D721Med (cell line): ENCODE measurements at regions not wholly inside any gene's neighbourhood (a gene's known extent, or its start where the extent isn't known, plus 50 kb on each side); places are given as distances from the start of the nearest gene placed in this dataset.

Source experiments
- DNase-seq: peaks from one replicate; pipeline ENCODE4 v3.0.0; 2011; ENCODE audit warnings: low spot score; ENCODE audit not compliant: insufficient read length
- FAIRE-seq: peaks from 2 replicates; lab custom pipeline; 2011; peaks lifted over from hg19 to GRCh38; lab: Jason Lieb, UNC
- TF ChIP-seq, protein P1 (sequence below): IDR thresholded peaks from 2 replicates; pipeline ENCODE4 v1.5.1; 2012; ENCODE audit warnings: mild to moderate bottlenecking, control low read depth; ENCODE audit not compliant: insufficient read depth; ENCODE audit errors: missing control alignments

DNA sequence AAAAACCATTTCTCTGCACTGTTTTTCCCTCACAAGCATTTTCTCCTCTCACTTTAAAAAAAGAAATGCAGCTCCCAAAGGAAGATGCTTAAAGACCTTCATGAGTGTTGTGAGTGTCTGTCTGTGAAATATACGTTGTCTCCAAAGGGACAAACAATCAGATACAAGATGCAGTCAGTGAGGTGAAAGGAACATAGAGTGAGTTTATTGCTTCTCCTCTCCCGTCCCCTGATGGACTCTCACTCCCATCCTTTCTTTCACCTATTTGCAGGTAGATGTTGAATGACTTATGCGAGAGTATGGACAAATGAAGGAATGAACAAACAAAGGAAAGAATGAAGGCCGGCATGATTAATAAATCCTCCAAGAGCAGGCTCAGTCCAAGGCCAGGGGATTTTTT lies 561.2 kb upstream of the DIPK2B start:
- DNase-seq (no peak), FAIRE-seq (no peak)
- TF ChIP-seq, protein P1, sequence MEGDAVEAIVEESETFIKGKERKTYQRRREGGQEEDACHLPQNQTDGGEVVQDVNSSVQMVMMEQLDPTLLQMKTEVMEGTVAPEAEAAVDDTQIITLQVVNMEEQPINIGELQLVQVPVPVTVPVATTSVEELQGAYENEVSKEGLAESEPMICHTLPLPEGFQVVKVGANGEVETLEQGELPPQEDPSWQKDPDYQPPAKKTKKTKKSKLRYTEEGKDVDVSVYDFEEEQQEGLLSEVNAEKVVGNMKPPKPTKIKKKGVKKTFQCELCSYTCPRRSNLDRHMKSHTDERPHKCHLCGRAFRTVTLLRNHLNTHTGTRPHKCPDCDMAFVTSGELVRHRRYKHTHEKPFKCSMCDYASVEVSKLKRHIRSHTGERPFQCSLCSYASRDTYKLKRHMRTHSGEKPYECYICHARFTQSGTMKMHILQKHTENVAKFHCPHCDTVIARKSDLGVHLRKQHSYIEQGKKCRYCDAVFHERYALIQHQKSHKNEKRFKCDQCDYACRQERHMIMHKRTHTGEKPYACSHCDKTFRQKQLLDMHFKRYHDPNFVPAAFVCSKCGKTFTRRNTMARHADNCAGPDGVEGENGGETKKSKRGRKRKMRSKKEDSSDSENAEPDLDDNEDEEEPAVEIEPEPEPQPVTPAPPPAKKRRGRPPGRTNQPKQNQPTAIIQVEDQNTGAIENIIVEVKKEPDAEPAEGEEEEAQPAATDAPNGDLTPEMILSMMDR = no peak

DNA sequence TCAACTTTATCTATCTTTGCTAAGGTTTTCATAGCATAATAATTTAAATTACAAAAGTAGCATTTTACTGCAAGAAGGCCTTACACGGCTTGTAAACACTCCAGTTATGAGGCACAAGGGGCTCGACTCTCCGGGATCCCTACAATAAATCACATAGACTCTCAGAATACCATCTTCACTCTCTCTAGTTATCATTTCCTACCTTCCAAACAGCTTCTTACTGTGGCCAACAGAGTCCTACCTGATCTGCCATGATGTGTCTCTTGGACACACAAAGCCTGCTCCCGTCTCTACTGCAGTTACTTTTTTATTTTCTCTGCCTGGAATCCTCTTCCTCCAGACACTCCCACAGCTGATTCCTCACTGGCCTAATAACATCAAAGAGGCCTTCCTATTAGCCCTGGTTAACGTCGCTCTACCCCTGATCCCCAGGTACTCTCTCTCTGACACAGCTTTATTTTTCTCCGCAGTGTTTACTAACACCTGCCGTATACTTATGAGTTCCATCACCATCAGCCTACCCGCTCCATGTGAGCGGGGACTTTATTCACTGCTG lies 559.6 kb upstream of the DIPK2B start:
- DNase-seq (no peak), FAIRE-seq (no peak)
- TF ChIP-seq, protein P1 = no peak

DNA sequence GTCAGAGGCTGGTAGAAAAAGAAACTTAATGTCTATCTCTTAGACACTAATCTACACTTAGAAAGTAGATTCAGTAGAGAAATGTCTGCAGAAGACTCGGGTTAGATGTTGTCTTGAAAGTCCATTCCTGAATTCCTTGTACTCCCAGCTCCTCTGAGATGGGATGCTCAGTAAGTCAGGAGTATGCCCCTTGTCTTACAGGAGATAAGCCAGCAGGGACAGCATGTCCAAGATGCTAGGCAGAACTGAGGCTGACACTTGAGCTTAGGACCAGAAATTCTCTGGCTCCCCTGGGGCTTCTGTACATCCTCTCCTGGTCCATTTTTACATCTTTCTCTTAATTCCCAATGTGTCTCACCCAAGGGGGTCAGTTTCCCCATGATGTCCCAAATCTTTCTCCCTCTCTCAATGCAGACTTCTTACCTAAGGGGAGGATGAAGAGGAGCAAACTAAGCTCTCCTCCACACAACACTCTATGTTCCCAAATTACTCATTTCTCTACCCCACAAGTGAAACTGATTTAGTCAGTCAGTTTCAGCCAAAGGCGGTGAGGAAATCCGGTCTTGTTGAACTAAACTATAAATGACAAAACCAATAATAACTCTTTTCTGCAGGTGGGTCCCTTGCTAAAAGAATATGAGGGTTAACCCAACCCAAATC lies 558.2 kb upstream of the DIPK2B start:
- FAIRE-seq (no peak), DNase-seq (no peak)
- TF ChIP-seq, protein P1 = no peak

DNA sequence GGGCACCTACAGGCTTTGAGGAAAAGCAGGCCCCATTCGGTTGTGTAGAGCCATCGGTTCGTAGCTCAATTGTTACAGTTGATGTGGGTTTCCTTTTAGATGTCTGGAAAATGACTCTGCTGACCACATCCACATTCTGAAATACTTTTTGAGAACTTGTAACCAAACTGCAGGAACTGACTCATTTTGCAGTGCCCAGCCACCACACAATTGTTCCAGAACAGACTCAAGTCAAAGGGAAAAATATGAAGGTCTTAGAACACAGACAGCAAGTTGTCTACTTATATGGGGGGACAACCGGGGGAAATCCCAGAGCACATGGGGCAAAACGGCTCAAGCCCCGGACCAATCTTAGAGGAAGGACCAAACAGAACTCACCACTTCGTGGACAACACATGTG lies 557.6 kb upstream of the DIPK2B start:
- DNase-seq (no peak), FAIRE-seq (no peak)
- TF ChIP-seq, protein P1 = no peak

DNA sequence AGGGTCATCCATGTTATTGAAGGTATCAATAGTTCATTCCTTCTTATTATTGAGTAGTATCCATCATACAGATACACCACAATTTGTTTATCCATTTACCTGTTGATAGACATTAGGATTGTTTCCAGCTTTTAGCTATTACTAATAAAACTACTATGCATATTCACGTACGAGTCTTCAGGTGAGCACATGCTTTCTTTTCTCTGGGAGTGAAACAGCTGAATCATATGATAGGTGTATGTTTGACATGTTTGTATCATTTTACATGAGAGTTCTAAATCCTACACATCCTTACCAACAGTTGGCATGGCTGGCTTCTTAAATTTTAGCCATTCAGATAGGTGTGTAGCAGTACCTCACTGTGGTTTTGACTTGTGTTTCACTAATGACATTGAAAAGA lies 556.6 kb upstream of the DIPK2B start:
- TF ChIP-seq, protein P1 = no peak
- FAIRE-seq = no peak

DNA sequence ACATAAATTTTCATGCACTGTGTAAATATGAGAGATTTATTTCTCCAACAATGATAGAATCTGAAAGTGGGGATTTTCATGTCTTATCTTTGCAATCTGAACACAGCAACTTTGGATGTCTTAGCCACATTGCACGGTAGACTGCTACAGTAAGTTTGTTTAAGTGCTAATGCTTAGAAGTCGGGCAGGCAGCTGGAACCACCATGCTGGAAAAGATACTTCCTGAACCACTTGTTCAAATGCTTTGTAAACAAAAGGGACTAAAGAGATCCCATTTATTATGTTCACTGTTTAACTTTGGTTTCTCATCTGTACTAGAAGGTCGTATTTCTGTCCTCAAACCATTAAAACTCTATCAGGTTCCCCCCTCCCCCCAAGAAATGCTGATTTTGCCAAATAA lies 555.9 kb upstream of the DIPK2B start:
- no peak for DNase-seq
- no peak for FAIRE-seq
- TF ChIP-seq, protein P1 = no peak

More for the DNA sequence above, 556.6 kb upstream of the DIPK2B start:
- no peak for DNase-seq

DNA sequence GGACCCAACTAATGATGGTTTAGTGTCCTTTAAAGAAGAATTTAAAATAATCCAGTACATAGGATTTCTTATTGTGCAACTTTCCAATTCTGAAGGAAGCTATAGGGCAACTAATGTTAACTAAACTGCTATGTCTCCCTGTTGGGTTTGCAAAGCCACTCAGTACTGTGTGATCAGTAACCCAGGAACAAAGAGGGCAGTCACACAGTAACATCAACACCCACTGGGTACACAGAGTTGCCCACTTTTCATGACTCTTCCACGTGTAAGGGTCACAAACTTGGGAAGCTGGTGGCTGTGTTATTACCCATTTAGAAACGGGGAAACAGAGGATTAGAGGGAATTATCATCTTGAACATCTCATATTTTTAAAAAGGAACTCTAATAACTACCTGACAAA lies 555.0 kb upstream of the DIPK2B start:
- DNase-seq (no peak), FAIRE-seq (no peak)
- TF ChIP-seq, protein P1 = no peak
